WERI-Rb-1 (cell line): ENCODE measurements at regions not wholly inside any gene's neighbourhood (a gene's known extent, or its start where the extent isn't known, plus 50 kb on each side); places are given as distances from the start of the nearest gene placed in this dataset.
"Not testable (repeated sequence)": the region's sequence is repeated elsewhere in the genome, so short reads cannot be mapped to it uniquely, and the experiment has no call there.

Source experiments
- DNase-seq: peaks from one replicate; pipeline ENCODE4 v3.0.0-alpha.2; 2020
- H3K27ac ChIP-seq: fragments of 250-450 bp; sonication (Bioruptor Pico); 2 replicates; pipeline ENCODE4 v1.5.1; 2020; ENCODE audit warnings: mild to moderate bottlenecking, moderate library complexity
- H3K27me3 ChIP-seq: fragments of 250-450 bp; sonication (Bioruptor Pico); 2 replicates; pipeline ENCODE4 v1.5.1; 2021; ENCODE audit warnings: mild to moderate bottlenecking, low read depth, moderate library complexity; ENCODE audit not compliant: insufficient read depth, severe bottlenecking
- H3K36me3 ChIP-seq: fragments of 250-450 bp; sonication (Bioruptor Pico); 2 replicates; pipeline ENCODE4 v1.5.1; 2020; ENCODE audit warnings: mild to moderate bottlenecking, moderate library complexity
- H3K4me3 ChIP-seq: 2 replicates; pipeline ENCODE4 v1.5.1; 2011; ENCODE audit warnings: low read depth, mild to moderate bottlenecking, control low read depth, low read length
- H3K9me3 ChIP-seq: fragments of 250-450 bp; sonication (Bioruptor Pico); 2 replicates; pipeline ENCODE4 v1.5.1; 2021; ENCODE audit warnings: mild to moderate bottlenecking, moderate library complexity; ENCODE audit not compliant: severe bottlenecking
- CTCF ChIP-seq: IDR thresholded peaks from 2 replicates; pipeline ENCODE4 v1.5.1; 2011; ENCODE audit warnings: low read depth, mild to moderate bottlenecking, control low read depth, inconsistent platforms, low read length

GRCh38 chr10:131363416-131363815, 51.9 kb upstream of the TCERG1L start:
- no peak for TF ChIP-seq CTCF
- DNase-seq = no peak
- Histone ChIP-seq H3K36me3 (no peaks in the 10 kb centered on the region), H3K4me3 (no peak overlapping the region), H3K27ac (no peak overlapping the region), H3K9me3 (peaks cover 2% of the 10 kb centered on the region), H3K27me3 (no peaks in the 10 kb centered on the region)

DNA sequence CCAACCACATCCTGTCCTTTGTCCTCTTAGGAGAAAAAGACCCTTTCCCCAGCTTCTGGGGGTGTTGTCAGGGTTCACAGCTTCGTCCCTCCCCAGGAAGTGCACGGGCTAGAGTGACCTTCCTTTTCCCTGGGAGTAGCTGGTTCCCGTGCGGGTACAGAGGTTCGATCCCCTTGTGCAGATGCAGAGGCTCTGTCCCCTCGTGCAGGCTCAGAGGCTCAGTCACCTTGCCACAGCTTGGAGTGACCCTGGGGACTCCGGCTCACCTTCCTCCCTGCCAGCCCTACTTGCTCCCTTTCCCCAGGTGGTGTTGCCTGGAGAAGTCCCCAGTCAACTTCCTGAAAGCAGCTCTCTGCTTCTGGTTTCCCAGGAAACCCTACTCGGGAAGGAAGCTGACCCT, 60.0 kb upstream of the TCERG1L start:
- DNase-seq = no peak

DNA sequence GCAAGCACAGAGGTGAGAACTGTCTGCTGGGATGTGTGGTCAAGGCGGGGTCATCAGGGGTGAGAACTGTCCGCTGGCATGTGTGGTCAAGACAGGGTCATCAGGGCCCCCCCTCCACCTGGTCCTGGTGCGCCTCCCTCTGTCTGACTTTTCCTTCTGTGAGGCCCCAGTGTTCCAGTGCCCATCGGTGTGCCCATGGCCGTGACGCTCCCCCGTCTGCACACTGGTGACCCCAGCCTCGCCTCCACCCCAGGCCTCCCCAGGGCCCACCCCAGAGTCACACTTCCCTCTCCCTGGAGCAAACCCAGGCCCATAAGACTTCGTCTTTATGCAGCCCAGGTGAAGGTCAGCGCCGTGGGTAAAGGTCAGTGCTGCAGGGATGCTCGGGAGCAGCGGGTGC, 70.1 kb upstream of the TCERG1L start:
- no peak overlapping the region for H3K4me3 ChIP-seq
- TF ChIP-seq CTCF = no peak
- no peaks in the 10 kb centered on the region for H3K27me3 ChIP-seq
- H3K27ac ChIP-seq = no peak overlapping the region
- no peak for DNase-seq
- no peaks in the 10 kb centered on the region for H3K9me3 ChIP-seq
- no peaks in the 10 kb centered on the region for H3K36me3 ChIP-seq

More for the DNA sequence above, 60.0 kb upstream of the TCERG1L start:
- peaks cover 3% of the 10 kb centered on the region for H3K9me3 ChIP-seq
- H3K27ac ChIP-seq = no peak overlapping the region
- TF ChIP-seq CTCF = no peak
- no peaks in the 10 kb centered on the region for H3K36me3 ChIP-seq
- H3K27me3 ChIP-seq = no peaks in the 10 kb centered on the region
- H3K4me3 ChIP-seq = no peak overlapping the region

DNA sequence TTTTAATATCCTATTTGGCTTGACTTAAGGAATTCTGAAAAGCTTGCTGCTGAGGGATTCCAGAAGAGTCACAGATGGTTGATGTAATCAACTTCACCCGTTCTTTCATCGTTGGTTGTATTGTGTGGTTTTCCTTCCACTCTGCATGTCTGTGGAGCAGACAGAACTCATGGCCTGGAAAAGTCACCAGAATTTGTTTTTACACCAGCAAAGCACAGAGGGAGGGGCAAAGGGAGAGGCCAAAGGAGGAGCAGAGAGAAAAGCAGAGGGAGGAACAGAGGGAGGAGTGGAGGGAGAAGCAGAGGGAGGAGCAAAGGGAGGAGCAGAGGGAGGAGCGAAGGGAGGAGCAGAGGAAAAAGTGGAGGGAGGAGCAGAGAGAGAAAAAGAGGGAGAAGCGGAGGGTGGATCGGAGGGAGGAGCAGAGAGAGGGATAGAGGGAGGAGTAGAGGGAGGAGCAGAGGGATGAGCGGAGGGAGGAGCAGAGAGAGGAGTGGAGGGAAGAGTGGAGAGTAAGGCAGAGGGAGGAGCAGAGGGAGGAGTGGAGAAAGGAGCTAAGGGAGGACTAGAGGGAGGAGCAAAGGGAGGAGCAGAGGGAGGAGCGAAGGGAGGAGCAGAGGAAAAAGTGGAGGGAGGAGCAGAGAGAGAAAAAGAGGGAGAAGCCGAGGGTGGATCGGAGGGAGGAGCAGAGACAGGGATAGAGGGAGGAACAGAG, 73.8 kb upstream of the TCERG1L start:
- not testable (repeated sequence) for H3K36me3 ChIP-seq, H3K4me3 ChIP-seq, DNase-seq, H3K27me3 ChIP-seq, H3K27ac ChIP-seq, H3K9me3 ChIP-seq

DNA sequence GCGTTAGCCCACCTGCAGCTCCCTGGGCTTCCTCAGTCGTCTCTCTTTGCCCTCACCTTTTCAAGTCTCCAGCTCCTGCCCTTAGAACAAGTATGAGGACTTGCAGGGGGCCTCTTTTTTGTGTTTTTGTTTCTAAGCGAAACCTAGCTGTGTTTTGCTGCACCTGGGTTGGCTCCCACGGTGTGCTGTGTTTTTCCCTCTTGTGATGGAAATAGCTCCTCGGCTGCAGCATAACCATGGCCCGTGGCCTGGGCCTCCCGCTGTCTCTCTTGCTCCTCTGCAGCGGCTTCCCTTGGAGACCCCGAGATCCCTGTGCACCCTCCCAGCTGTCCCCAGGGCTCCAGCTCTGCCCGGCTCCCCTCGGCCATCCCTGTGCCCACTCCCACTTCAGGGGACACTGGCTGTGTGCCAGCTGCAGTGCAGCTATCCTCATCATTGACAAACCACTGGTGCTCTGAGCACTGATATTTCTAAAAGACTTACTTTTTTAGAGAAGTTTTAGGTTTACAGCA, 75.6 kb upstream of the TCERG1L start:
- Histone ChIP-seq H3K4me3 (no peak overlapping the region), H3K27me3 (no peaks in the 10 kb centered on the region), H3K9me3 (no peaks in the 10 kb centered on the region), H3K27ac (no peak overlapping the region), H3K36me3 (no peaks in the 10 kb centered on the region)
- DNase-seq = no peak
- TF ChIP-seq CTCF = no peak

- no peaks in the 10 kb centered on the region for H3K27me3 ChIP-seq
- no peak overlapping the region for H3K4me3 ChIP-seq
Observed at GRCh38 chr10:131391936-131392335, 80.4 kb upstream of the TCERG1L start.

More at GRCh38 chr10:131391936-131392335, 80.4 kb upstream of the TCERG1L start:
- TF ChIP-seq CTCF = no peak
- Histone ChIP-seq H3K36me3 (no peaks in the 10 kb centered on the region), H3K27ac (no peak overlapping the region), H3K9me3 (no peaks in the 10 kb centered on the region)
- no peak for DNase-seq
